AG09319 (cell line): ENCODE measurements at regions not wholly inside any gene's neighbourhood (a gene's known extent, or its start where the extent isn't known, plus 50 kb on each side); places are given as distances from the start of the nearest gene placed in this dataset.

Experiments used
- DNase-seq: peaks from one replicate; pipeline ENCODE4 v3.0.0-alpha.2; 2010; ENCODE audit warnings: low read depth; ENCODE audit errors: extremely low read depth
- TF ChIP-seq, protein P1 (sequence below): IDR thresholded peaks from 2 replicates; pipeline ENCODE4 v1.5.1; 2011; ENCODE audit warnings: low read depth, mild to moderate bottlenecking, inconsistent platforms, low read length, moderate library complexity

DNA sequence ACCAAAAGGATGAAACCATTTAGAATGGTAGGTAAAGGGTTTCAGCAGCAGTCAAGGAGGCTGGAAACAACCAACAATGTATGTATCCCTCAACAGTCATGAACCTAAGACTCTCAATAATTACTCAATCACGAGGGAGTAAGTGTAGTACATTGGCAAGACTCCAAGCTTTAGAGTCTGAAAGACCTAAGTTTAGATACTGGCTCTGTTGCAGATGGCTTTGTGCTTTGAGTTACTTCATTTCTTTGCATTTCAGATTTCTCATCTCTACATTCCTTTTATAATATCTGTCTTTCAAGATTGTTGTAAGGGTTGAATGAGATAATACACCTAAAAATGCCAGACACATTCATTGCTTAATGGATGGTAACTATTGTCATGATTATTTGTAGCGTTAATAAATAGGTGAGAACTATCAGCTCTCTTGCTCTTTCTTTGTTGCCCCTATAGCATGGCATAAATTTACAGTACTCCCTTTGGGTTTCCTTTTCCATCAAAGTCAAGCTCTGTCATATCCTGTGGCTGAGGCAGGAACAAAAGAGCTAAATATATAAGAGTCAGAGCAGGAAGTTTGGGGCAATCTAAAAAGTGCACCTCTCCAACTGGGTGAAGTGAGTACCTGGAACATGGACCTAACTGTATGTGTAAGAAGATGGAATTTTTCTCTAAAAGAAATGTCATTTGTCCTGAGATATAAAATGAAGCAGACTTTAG, 228.2 kb upstream of the ZC3H12C start:
- TF ChIP-seq, protein P1, sequence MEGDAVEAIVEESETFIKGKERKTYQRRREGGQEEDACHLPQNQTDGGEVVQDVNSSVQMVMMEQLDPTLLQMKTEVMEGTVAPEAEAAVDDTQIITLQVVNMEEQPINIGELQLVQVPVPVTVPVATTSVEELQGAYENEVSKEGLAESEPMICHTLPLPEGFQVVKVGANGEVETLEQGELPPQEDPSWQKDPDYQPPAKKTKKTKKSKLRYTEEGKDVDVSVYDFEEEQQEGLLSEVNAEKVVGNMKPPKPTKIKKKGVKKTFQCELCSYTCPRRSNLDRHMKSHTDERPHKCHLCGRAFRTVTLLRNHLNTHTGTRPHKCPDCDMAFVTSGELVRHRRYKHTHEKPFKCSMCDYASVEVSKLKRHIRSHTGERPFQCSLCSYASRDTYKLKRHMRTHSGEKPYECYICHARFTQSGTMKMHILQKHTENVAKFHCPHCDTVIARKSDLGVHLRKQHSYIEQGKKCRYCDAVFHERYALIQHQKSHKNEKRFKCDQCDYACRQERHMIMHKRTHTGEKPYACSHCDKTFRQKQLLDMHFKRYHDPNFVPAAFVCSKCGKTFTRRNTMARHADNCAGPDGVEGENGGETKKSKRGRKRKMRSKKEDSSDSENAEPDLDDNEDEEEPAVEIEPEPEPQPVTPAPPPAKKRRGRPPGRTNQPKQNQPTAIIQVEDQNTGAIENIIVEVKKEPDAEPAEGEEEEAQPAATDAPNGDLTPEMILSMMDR: no peak
- DNase-seq: no peak

DNA sequence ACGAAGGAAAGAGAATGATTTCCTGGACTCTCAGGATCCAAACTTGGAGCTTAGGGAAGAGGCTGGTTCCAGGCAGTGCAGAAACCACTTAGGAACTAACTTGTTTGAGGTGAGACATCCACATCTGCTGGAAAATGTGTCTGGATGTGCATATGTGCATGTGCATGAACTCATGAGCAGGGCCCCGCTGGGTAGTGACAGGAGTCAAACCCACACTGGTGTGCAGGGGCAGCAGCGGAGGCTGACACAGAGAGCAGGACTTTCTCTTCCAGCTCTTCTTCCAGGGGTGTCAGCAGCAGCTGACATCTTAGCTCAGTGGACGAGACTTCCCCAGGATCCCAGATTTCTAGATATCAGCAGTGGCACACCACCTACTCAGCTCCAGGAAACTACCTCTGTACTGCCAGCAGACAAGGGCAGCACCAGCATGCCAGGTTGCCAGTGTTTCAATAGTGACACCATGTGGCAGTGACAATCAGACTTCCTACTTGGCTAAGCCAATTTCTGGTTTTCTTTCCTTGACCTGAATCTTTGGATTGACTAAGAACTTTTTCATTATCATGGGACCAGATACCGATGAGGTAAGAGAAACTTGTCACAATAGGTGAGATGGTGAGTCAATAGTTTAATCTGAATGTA, 227.5 kb upstream of the ZC3H12C start:
- DNase-seq: no peak
- TF ChIP-seq, protein P1: no peak

DNA sequence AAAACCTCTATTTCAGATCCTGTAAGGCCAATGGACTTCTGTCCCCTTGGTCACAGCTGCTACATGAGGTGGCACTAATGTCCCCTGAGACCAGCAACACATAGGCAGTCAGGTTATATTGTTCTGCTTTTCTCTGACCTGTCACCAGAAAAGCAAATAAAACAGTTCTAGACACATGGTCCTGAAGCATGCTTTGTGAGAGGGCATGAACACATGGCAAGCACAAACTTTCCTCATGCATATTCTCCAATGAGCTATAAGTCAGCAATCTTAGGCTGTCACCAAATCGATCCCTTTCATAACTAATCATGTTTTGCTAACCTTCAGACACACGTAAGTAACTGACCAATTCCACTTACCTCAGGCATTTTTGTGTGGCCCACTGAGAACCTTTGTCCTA, 225.4 kb upstream of the ZC3H12C start:
- DNase-seq: no peak
- TF ChIP-seq, protein P1: no peak

DNA sequence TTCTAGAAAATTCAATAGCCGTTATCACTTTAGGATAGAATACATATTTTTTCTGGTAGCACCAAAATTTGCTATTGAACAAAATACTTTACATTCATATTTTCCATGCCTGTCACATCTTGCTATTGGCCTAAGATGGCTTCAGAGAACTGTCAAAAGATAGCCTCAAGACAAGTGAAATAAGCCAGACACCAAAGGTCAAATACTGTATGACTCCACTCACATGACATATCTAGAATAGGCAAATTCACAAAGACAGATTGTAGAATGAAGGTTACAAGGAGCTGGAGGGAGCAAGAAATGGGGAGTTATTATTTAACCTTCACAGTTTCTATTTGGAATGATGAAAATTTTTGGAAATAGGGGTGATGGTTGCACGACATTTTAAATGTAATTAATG, 223.7 kb upstream of the ZC3H12C start:
- TF ChIP-seq, protein P1: no peak
- DNase-seq: no peak

DNA sequence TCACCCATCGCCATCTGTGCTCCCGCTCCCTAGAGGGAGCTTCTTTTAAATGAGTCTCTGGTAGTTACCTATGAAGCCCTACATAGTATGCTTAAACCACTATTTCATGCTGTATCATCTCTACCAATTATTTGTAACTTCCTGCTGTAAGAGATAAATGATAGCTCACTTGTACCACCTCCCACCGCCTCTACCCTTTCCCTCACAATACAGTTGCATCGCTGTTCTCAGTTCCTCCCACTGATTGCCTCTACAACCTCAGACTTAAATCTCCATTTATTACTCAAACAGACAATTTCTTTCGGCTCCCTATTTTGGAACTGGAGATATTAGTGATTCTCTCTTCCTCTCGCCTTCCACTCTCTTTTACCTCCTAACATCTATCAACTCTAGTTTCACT, 222.9 kb upstream of the ZC3H12C start:
- TF ChIP-seq, protein P1: no peak
- DNase-seq: no peak

DNA sequence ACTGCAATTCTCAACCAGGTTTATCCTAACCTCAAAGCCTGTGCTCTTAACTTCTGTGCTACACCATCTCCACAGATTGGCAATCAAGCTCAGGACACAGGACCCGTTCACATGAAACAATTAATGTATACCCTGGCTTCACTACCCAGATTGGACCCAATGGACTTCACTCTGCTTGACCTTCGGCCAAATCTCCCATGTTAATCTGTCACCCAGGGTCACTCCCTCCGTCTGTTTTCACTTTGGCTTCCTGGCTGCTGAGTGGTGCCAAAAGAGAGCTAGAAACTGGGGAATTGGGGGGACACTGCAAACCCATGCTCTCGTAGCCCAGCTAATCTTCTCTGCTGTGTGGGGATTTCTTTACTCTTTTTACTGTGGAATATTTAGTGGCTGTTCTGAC, 216.1 kb upstream of the ZC3H12C start:
- DNase-seq: no peak
- TF ChIP-seq, protein P1: no peak

- DNase-seq: no peak
- TF ChIP-seq, protein P1: no peak
These were observed 208.7 kb upstream of the ZC3H12C start for GRCh38 chr11:109884501-109884900.
